Testis (tissue), 2 donors: ENCODE measurements at regions not wholly inside any gene's neighbourhood (a gene's known extent, or its start where the extent isn't known, plus 50 kb on each side); places are given as distances from the start of the nearest gene placed in this dataset.
"Not testable (repeated sequence)": the region's sequence is repeated elsewhere in the genome, so short reads cannot be mapped to it uniquely, and the experiment has no call there.

ENCODE experiments used
- DNase-seq: peaks from one replicate; pipeline ENCODE4 v3.0.0-alpha.2; 2019
- H3K27ac ChIP-seq, 2 donors: fragments of 200-600 bp; sonication (generic); one replicate each; pipeline ENCODE4 v1.5.1; 2019
- H3K27me3 ChIP-seq: fragments of 200-600 bp; sonication (generic); one replicate; pipeline ENCODE4 v1.5.1; 2019
- H3K36me3 ChIP-seq: fragments of 200-600 bp; sonication (generic); one replicate; pipeline ENCODE4 v1.5.1; 2017; ENCODE audit warnings: low read depth; ENCODE audit errors: missing control alignments
- H3K4me1 ChIP-seq: fragments of 200-600 bp; sonication (generic); one replicate; pipeline ENCODE4 v1.5.1; 2019
- H3K4me3 ChIP-seq, 2 donors: fragments of 200-600 bp; sonication (generic); one replicate each; pipeline ENCODE4 v1.5.1; 2017 to 2019
- H3K9me3 ChIP-seq: fragments of 200-600 bp; sonication (generic); one replicate; pipeline ENCODE4 v1.5.1; 2017
- POLR2A ChIP-seq: fragments of 450-650 bp; IDR thresholded peaks from one replicate; pipeline ENCODE4 v1.6.1; 2017; ENCODE audit warnings: antibody characterized with exemption, mild to moderate bottlenecking, moderate library complexity
- WGBS, 2 donors: methylation state at CpG; one replicate each; pipeline ENCODE4 v1.1.5; 2018; 5-methylcytosine and 5-hydroxymethylcytosine counted together
- intact Hi-C: fragments of 100-400 bp; cut with DNase I; formaldehyde crosslinking; loops from one replicate; pipeline ENCODE4 v1.15.1; 2023; ENCODE audit warnings: low total_unique reads
- TF ChIP-seq, protein P1 (sequence below), 3 experiments: fragments of 450-650 bp in 2 of 3; fragments of 200-600 bp in 1 of 3; sonication (generic) in 1 of 3; IDR thresholded peaks; one replicate each; pipeline ENCODE4 v1.5.1; 2016 to 2019; ENCODE audit warnings: antibody characterized with exemption in 3 of 3, mild to moderate bottlenecking in 2 of 3, moderate library complexity in 1 of 3

DNA sequence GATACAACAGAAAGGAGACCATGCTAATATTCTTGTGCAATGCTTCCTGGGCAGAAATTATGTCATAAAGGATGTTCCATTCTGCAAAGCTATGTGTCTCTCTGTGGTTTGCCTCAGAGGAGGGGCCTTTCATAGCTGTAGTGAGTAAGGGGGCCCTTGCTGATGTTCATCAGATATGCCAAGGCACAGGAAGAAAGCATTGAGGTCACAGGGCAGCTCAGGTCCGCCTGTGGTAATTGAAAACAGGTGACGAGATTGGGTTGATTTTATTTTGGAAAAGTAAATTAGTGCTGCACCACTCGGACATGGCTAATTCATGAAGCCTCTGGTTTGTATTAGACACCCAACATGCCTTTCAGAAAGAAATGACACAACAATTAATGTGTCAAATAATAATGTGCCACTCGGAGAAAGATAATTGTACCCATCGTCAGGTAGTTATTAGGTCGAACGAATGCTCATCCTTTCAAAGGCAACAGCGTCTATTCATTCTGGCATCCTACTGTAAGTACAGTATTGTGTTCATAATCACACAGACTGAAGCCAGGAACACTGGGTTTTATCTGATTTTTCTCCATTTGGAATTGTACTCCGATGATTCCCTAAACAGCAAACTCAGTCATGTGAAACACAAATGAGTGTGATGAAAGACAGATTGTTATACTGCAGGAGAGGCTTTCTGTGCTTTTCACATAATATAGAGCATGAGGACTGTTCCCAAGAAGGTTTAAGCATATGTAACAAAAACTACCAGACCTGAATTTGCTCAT lies 421.6 kb upstream of the KLF12 start:
- no peak overlapping the region for H3K4me3 ChIP-seq
- no peaks in the 10 kb centered on the region for H3K9me3 ChIP-seq
- H3K27ac ChIP-seq, result no peak overlapping the region
- WGBS, 2 donors, result 83 to 87% methylated on average over 9 of the region's 9 CpGs
- H3K4me1 ChIP-seq, result no peaks in the 10 kb centered on the region
- H3K36me3 ChIP-seq, result no peaks in the 10 kb centered on the region
- intact Hi-C loops, result no loop called here
- no peaks in the 10 kb centered on the region for H3K27me3 ChIP-seq
- no peak for DNase-seq
- TF ChIP-seq POLR2A, result no peak
- TF ChIP-seq, protein P1, sequence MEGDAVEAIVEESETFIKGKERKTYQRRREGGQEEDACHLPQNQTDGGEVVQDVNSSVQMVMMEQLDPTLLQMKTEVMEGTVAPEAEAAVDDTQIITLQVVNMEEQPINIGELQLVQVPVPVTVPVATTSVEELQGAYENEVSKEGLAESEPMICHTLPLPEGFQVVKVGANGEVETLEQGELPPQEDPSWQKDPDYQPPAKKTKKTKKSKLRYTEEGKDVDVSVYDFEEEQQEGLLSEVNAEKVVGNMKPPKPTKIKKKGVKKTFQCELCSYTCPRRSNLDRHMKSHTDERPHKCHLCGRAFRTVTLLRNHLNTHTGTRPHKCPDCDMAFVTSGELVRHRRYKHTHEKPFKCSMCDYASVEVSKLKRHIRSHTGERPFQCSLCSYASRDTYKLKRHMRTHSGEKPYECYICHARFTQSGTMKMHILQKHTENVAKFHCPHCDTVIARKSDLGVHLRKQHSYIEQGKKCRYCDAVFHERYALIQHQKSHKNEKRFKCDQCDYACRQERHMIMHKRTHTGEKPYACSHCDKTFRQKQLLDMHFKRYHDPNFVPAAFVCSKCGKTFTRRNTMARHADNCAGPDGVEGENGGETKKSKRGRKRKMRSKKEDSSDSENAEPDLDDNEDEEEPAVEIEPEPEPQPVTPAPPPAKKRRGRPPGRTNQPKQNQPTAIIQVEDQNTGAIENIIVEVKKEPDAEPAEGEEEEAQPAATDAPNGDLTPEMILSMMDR (IDR thresholded peaks at IDR 0.05), result no peak

- intact Hi-C loops, result no loop called here
- no peak for TF ChIP-seq POLR2A
- TF ChIP-seq, protein P1 (IDR thresholded peaks at IDR 0.05), result no peak
- no peak overlapping the region for H3K27ac ChIP-seq
- H3K27me3 ChIP-seq, result no peaks in the 10 kb centered on the region
- H3K4me1 ChIP-seq, result no peaks in the 10 kb centered on the region
- H3K36me3 ChIP-seq, result no peaks in the 10 kb centered on the region
- no peak overlapping the region for H3K4me3 ChIP-seq
- no peak for DNase-seq
- 83 to 94% methylated on average over 3 of the region's 3 CpGs for WGBS, 2 donors
- no peaks in the 10 kb centered on the region for H3K9me3 ChIP-seq
These were observed 421.0 kb upstream of the KLF12 start for GRCh38 chr13:74555276-74555625.

DNA sequence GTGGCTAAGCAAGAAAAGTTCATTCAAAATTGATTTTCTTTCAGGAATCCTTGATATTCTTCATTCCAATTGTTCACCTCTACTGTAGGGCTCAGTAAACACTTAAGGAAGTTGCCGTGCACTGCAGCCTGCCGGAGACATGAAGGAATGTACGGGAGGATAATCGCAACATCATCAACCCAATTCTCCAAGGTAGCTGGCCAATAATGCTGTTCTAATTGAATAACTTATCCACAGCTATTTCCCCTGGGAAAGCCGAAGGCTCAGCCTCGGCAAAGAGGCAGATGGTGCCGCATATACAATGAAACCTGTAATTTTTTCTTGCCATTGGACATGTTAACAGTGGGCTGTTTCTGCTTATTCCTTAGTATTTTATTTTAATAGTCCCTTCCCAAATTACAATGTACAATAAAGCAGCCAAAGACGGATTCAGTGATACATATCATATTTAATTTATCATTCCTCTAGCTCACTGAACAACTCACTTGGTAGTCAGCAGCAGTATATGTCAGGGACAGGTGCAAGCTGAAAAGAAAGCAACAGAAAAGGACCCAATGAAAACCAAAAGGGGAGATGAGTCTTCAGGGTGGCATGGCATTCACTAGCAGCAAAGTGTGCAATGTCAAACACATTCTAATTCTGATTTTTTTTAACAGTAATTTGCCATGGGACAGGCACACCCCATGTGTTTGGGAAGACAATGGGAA lies 420.5 kb upstream of the KLF12 start:
- Histone ChIP-seq H3K36me3 (no peaks in the 10 kb centered on the region), H3K27ac (no peak overlapping the region), H3K27me3 (no peaks in the 10 kb centered on the region), H3K4me1 (no peaks in the 10 kb centered on the region), H3K9me3 (no peaks in the 10 kb centered on the region), H3K4me3 (no peak overlapping the region)
- WGBS, 2 donors, result 90 to 94% methylated on average over 8 of the region's 8 CpGs
- intact Hi-C loops, result no loop called here
- no peak for DNase-seq
- TF ChIP-seq POLR2A, result no peak
- TF ChIP-seq, protein P1 (IDR thresholded peaks at IDR 0.05), result no peak

GRCh38 chr13:74550039-74550438 lies 415.8 kb upstream of the KLF12 start:
- TF ChIP-seq POLR2A, result no peak
- TF ChIP-seq, protein P1 (IDR thresholded peaks at IDR 0.05), result no peak
- no peaks in the 10 kb centered on the region for H3K4me1 ChIP-seq
- no peak for DNase-seq
- H3K36me3 ChIP-seq, result no peaks in the 10 kb centered on the region
- H3K9me3 ChIP-seq, result no peaks in the 10 kb centered on the region
- no peak overlapping the region for H3K4me3 ChIP-seq
- no peaks in the 10 kb centered on the region for H3K27me3 ChIP-seq
- no peak overlapping the region for H3K27ac ChIP-seq
- 87 to 94% methylated on average over 2 of the region's 2 CpGs for WGBS, 2 donors
- intact Hi-C loops, result no loop called here

DNA sequence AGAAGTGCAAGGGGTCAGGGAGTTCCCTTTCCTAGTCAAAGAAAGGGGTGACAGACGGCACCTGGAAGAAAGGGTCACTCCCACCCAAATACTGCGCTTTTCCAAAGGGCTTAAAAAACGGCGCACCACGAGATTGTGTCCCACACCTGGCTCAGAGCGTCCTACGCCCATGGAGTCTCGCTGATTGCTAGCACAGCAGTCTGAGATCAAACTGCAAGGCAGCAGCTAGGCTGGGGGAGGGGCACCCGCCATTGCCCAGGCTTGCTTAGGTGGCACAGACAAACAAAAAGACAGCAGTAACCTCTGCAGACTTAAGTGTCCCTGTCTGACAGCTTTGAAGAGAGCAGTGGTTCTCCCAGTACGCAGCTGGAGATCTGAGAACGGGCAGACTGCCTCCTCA lies 402.4 kb upstream of the KLF12 start:
- H3K4me1 ChIP-seq, H3K4me3 ChIP-seq, H3K9me3 ChIP-seq, H3K36me3 ChIP-seq, intact Hi-C loops, H3K27me3 ChIP-seq, H3K27ac ChIP-seq, DNase-seq: not testable (repeated sequence)
- WGBS, 2 donors, result 51 to 81% methylated on average over 5 to 9 of the region's 11 CpGs
